ENCODE measurements at regions not wholly inside any gene's neighbourhood (a gene's known extent, or its start where the extent isn't known, plus 50 kb on each side); places are given as distances from the start of the nearest gene placed in this dataset.

DNA sequence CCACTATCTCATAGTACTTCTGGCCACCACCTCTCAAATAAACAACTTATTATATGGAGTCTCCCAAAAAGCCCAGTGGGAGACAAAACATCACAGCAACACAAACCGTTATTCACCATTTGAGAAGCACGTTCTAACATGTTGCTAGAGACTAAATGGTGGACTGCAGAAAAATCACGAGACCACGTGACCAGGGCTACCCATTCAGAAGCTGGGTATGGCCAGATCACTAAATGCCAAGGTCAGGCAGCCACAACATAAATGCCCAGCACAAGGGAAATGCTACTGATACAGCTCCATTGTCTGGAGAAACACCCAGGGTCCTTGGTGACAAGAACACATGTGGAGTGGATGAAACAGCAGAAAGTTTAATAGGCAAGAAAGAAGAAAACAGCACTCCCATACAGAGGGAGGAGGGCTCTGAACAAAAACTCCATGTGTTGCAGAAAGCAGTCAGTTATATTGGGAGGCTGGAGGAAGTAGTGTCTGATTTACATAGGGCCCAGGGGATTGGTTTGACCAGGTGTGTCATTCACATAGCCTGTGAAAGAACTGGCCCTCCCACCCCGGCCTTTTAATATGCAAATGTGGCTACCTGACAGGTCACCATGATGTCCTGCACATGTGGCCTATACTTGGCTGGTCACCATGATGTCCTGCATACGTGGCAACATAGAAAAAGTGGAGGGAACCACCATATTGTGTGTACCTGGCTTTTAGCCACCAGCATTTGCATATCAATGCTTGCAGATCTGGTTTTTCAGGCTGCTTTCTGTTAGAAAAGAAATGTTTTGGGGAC, 97.2 kb downstream of the TRIM36 start:
- Histone ChIP-seq H3K4me1 (ENCODE audit: control insufficient read depth, insufficient read depth, low read length, poor library complexity, severe bottlenecking) (no peaks in the 10 kb centered on the region), H3K4me3 (ENCODE audit: extremely low read depth, insufficient read depth, low read length, poor library complexity, severe bottlenecking) (no peak overlapping the region), H3K27ac (ENCODE audit: low read depth, low read length, severe bottlenecking) (no peak overlapping the region), H3K9me3 (ENCODE audit: control insufficient read depth, low read length) (no peaks in the 10 kb centered on the region), H3K36me3 (ENCODE audit: control insufficient read depth, insufficient read depth, low read length) (no peaks in the 10 kb centered on the region)
- 88 to 89% methylated on average over 5 to 6 of the region's 6 CpGs for WGBS, 2 experiments (ENCODE audit: insufficient coverage in 2 of 2)

DNA sequence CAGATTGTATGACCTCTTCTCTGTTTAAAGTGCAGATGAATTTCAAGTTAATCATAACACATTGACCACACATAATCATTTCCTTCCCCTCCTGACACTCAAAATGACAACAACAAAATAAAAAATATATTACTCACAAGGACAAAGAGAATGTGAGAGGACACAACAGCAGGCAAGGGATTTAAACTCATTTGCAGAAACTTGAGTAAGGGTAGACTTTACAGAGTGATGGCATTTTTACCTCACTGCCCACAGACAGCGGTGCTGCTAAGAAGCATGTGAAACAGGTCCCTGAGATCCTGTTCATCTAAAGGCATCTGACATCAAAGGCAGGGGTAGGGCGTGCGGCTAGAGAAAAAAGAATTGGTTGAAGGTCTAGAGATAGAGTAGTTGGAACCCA, 99.0 kb downstream of the TRIM36 start:
- H3K4me3 ChIP-seq (ENCODE audit: extremely low read depth, insufficient read depth, low read length, poor library complexity, severe bottlenecking): no peak overlapping the region

DNA sequence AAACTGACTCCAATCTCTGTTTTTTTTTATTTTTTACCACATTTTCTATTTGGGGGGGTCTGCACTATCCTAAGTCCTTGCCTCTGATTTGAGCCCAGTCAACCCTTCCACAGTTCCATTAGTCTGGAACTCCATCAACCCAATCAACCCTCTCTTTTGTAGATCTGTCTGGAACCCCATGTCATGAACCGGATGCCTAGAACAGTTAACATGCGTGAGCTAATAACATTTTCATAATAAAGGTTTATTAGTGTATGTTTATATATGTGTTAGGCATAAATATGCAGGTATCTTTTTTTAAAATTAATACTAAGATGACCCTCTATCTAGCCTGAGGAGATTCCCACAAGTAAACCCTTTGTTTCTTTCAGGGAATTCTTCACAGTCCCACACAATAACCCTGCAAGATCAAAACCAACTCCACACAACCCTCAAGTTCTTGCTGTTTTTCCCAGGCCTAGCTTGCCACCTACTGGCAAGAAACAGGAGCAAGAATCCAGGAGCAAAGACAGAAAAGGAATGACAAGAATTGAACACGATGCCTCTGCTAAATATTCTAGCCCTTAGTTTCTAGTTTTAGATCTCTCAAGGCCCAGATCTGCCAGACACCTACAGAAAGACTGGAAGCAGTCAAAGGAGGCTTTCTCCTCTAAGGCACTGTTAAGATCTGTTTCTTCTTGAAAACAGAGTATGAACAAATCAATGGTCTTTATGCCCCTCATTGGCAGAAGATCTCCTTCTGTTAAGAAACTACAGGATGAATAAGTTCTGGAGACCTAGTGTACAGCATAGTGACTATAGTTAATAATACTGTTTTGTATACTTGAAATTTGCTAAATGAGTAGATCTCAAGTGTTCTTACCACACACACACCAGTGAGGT, 100.4 kb downstream of the TRIM36 start:
- no peak overlapping the region for H3K27ac ChIP-seq (ENCODE audit: low read depth, low read length, severe bottlenecking)
- no peaks in the 10 kb centered on the region for H3K36me3 ChIP-seq (ENCODE audit: control insufficient read depth, insufficient read depth, low read length)
- H3K4me3 ChIP-seq (ENCODE audit: extremely low read depth, insufficient read depth, low read length, poor library complexity, severe bottlenecking): no peak overlapping the region
- no peaks in the 10 kb centered on the region for H3K9me3 ChIP-seq (ENCODE audit: control insufficient read depth, low read length)
- H3K4me1 ChIP-seq (ENCODE audit: control insufficient read depth, insufficient read depth, low read length, poor library complexity, severe bottlenecking): no peaks in the 10 kb centered on the region
- WGBS, 2 experiments (ENCODE audit: insufficient coverage in 2 of 2): 0% methylated on average over 1 of the region's 3 CpGs; no CpG with 5 or more reads in 1 of the 2 experiments

More for the DNA sequence above, 99.0 kb downstream of the TRIM36 start:
- Histone ChIP-seq H3K36me3 (ENCODE audit: control insufficient read depth, insufficient read depth, low read length) (no peaks in the 10 kb centered on the region), H3K4me1 (ENCODE audit: control insufficient read depth, insufficient read depth, low read length, poor library complexity, severe bottlenecking) (no peaks in the 10 kb centered on the region), H3K27ac (ENCODE audit: low read depth, low read length, severe bottlenecking) (no peak overlapping the region), H3K9me3 (ENCODE audit: control insufficient read depth, low read length) (no peaks in the 10 kb centered on the region)
- WGBS, 2 experiments (ENCODE audit: insufficient coverage in 2 of 2): 87 to 100% methylated on average over 1 to 3 of the region's 3 CpGs

DNA sequence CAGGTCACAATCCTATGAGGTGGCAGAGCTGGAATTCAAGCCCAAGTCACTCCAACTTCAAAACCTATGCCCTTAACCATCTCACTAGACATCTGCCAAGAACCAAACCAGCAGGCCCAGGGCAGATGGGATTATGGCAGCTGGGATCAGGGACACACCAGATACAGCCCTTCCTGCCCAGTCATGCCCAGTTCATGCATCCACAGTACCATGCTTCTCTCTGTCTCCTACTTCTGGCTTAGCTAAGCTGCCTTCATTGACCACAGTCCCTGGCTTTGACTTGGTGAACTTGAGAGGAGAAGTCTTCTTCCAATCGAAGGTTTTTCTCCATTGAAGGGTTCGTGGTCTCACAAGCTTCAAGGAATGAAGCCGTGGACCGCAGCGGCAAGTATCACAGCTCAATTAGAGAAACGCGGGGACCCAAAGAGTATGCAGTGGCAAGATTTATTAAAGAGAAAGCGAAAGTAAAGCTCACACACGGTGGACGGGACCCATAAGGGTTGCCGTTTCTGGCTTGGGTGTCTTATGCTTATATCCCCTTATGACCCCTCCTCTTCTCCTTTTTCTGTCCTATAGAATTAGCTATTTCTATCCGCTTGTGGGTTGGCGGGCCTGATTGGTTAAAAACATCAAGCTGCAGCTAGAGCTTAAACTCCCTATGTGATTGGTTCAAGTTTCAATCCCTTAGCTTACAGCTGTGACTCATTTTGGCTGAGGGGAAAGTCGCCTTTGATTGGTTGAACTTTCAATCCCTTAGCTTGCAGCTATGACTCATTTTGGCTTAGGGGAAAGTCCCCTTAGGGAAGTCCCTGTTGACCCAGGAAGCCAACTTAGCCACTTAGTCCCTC, 101.2 kb downstream of the TRIM36 start:
- 87 to 93% methylated on average over 11 of the region's 14 CpGs for WGBS, 2 experiments (ENCODE audit: insufficient coverage in 2 of 2)
- Histone ChIP-seq H3K36me3 (ENCODE audit: control insufficient read depth, insufficient read depth, low read length) (no peaks in the 10 kb centered on the region), H3K4me1 (ENCODE audit: control insufficient read depth, insufficient read depth, low read length, poor library complexity, severe bottlenecking) (no peaks in the 10 kb centered on the region)

DNA sequence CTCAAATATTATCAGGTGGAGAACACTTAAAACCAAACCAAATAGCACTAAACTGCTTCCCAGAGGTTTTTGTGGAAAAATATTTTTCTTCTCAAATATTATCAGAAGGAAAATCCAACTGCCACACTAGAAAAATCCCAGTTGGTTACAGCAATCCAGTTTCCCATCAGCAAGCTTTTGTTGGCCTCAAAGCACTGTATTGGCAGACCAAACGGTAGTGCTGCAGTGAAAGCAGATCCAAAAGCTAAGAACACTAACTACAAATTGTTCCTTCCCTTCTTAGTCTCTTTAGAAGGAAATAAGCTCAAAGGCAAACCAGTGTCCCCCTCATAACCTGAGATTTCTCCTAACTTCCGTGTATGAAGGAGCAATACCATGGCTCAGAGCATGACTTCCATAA, 105.3 kb downstream of the TRIM36 start:
- H3K27ac ChIP-seq (ENCODE audit: low read depth, low read length, severe bottlenecking): no peak overlapping the region
- WGBS, 2 experiments (ENCODE audit: insufficient coverage in 2 of 2): 80 to 92% methylated on average over 1 to 2 of the region's 2 CpGs
- H3K36me3 ChIP-seq (ENCODE audit: control insufficient read depth, insufficient read depth, low read length): no peaks in the 10 kb centered on the region
- no peaks in the 10 kb centered on the region for H3K9me3 ChIP-seq (ENCODE audit: control insufficient read depth, low read length)
- H3K4me1 ChIP-seq (ENCODE audit: control insufficient read depth, insufficient read depth, low read length, poor library complexity, severe bottlenecking): no peaks in the 10 kb centered on the region
- no peak overlapping the region for H3K4me3 ChIP-seq (ENCODE audit: extremely low read depth, insufficient read depth, low read length, poor library complexity, severe bottlenecking)

More for the DNA sequence above, 101.2 kb downstream of the TRIM36 start:
- Histone ChIP-seq H3K9me3 (ENCODE audit: control insufficient read depth, low read length) (no peaks in the 10 kb centered on the region), H3K27ac (ENCODE audit: low read depth, low read length, severe bottlenecking) (no peak overlapping the region), H3K4me3 (ENCODE audit: extremely low read depth, insufficient read depth, low read length, poor library complexity, severe bottlenecking) (no peak overlapping the region)

DNA sequence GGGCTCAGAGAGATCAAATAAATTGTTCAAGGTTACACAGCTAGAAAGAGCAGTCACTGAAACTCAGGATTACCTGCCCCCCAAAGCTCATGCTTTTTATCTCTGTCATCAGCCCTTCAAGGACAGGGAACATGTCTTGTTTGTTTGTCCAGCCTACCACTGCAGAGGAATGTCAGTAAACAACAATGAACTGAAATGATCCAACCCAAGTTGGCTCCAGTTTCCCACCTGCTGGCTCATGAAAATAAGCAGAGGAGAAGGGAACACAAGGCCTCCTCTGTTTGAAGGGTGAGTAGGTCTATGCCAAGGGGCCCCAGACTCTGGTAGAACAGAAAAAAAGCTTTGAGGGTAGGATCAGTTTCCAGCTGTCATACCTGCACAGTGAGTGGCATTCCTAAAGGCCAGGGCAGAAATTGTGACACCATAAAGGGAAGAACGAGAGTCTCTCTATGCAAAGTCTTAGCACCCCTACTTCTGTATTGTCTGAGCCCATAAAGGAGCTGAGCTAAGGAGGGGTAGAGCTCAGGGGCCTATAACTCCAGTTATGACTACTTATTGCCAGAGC, 115.2 kb downstream of the TRIM36 start:
- H3K4me3 ChIP-seq (ENCODE audit: extremely low read depth, insufficient read depth, low read length, poor library complexity, severe bottlenecking): no peak overlapping the region
- H3K27ac ChIP-seq (ENCODE audit: low read depth, low read length, severe bottlenecking): no peak overlapping the region
- H3K36me3 ChIP-seq (ENCODE audit: control insufficient read depth, insufficient read depth, low read length): no peaks in the 10 kb centered on the region
- no peaks in the 10 kb centered on the region for H3K9me3 ChIP-seq (ENCODE audit: control insufficient read depth, low read length)
- WGBS, 2 experiments (ENCODE audit: insufficient coverage in 2 of 2): 78 to 100% methylated on average over 1 of the region's 1 CpG
- H3K4me1 ChIP-seq (ENCODE audit: control insufficient read depth, insufficient read depth, low read length, poor library complexity, severe bottlenecking): no peaks in the 10 kb centered on the region

DNA sequence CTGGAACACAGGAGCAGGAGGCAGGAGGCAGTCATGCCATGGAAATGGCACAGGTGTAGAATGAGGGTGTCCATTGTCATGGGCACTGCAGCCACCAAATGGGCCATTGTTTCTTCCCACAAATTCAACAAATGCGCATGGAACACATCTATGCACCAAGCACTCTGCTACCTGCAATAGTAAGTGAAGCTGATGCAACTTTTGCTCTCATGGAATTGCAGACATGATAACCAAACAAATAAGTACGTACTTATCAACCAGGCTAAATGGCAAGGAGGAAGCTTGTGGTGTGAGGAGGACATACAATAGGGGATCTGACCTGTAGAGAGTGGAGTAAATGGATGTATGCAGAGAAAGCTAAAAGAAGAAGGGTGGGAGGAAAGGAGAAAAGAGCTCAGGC, 116.8 kb downstream of the TRIM36 start:
- Histone ChIP-seq H3K36me3 (ENCODE audit: control insufficient read depth, insufficient read depth, low read length) (no peaks in the 10 kb centered on the region), H3K4me3 (ENCODE audit: extremely low read depth, insufficient read depth, low read length, poor library complexity, severe bottlenecking) (no peak overlapping the region), H3K4me1 (ENCODE audit: control insufficient read depth, insufficient read depth, low read length, poor library complexity, severe bottlenecking) (no peaks in the 10 kb centered on the region), H3K9me3 (ENCODE audit: control insufficient read depth, low read length) (no peaks in the 10 kb centered on the region), H3K27ac (ENCODE audit: low read depth, low read length, severe bottlenecking) (no peak overlapping the region)
- WGBS, 2 experiments (ENCODE audit: insufficient coverage in 2 of 2): 100% methylated on average over 1 to 2 of the region's 2 CpGs

DNA sequence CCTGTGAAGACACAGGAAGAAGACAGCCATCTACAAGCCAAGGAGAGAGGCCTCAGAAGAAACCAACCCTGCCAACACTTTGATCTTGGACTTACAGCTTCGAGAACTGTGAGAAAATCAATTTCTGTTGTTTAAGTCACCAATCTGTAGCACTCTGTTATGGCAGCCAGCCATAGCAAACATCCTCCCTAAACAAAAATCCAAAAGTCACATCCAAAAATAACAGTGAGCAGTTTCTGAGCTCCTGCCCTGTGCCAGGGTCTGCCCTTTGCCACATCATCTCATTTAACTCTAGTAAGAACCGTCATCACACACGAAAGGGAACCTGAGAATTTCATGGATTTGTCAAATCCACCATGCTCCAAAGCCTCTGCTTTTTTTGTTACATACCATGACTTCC, 118.8 kb downstream of the TRIM36 start:
- WGBS, 2 experiments (ENCODE audit: insufficient coverage in 2 of 2): 62 to 67% methylated on average over 3 of the region's 3 CpGs
- H3K4me3 ChIP-seq (ENCODE audit: extremely low read depth, insufficient read depth, low read length, poor library complexity, severe bottlenecking): no peak overlapping the region
- H3K27ac ChIP-seq (ENCODE audit: low read depth, low read length, severe bottlenecking): no peak overlapping the region
- H3K9me3 ChIP-seq (ENCODE audit: control insufficient read depth, low read length): no peaks in the 10 kb centered on the region
- H3K36me3 ChIP-seq (ENCODE audit: control insufficient read depth, insufficient read depth, low read length): no peaks in the 10 kb centered on the region
- H3K4me1 ChIP-seq (ENCODE audit: control insufficient read depth, insufficient read depth, low read length, poor library complexity, severe bottlenecking): no peaks in the 10 kb centered on the region

DNA sequence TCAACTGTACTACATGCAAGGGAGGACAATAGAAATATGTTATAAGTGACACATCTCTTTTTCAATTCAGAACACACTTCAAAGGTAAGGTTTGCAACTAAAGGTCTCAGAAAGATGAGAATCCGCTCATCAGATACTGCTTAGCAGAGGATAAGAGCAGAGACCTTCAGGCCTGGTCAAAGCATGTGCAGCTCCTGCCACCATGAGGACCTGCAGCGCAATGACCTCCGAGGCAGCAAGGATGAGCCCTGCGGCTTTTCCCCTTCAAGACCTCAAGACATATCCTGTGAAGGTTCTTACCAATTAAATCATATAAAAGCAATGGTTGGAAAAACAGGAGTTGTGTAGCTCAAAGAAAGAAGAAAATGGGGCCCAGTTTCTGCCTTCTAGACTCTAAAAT, 135.8 kb downstream of the TRIM36 start:
- Histone ChIP-seq H3K4me1 (ENCODE audit: control insufficient read depth, insufficient read depth, low read length, poor library complexity, severe bottlenecking) (no peaks in the 10 kb centered on the region), H3K27ac (ENCODE audit: low read depth, low read length, severe bottlenecking) (no peak overlapping the region), H3K9me3 (ENCODE audit: control insufficient read depth, low read length) (peaks cover 10% of the 10 kb centered on the region), H3K36me3 (ENCODE audit: control insufficient read depth, insufficient read depth, low read length) (no peaks in the 10 kb centered on the region), H3K4me3 (ENCODE audit: extremely low read depth, insufficient read depth, low read length, poor library complexity, severe bottlenecking) (no peak overlapping the region)
- WGBS, 2 experiments (ENCODE audit: insufficient coverage in 2 of 2): 67 to 88% methylated on average over 1 to 2 of the region's 4 CpGs

DNA sequence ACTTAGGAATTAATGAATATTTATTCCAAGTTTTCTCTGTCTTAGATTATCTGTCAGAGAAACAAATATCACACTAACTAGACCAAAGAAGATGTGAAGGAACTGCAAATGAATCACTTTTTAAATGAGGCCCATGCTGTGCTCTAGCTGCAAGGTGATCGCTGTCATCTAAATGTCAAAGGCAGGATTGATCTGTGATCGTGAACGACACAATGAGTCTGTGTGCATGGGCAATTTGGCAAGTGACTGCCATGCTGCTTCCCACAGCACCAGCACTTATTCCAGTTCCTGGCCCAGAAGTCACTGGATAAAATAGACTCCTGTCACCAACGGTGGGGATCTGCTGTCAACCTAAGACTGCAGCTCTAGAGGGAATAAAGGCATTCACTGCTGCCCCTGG, 141.2 kb downstream of the TRIM36 start:
- Histone ChIP-seq H3K9me3 (ENCODE audit: control insufficient read depth, low read length) (peaks cover 7% of the 10 kb centered on the region), H3K27ac (ENCODE audit: low read depth, low read length, severe bottlenecking) (no peak overlapping the region), H3K36me3 (ENCODE audit: control insufficient read depth, insufficient read depth, low read length) (no peaks in the 10 kb centered on the region), H3K4me1 (ENCODE audit: control insufficient read depth, insufficient read depth, low read length, poor library complexity, severe bottlenecking) (no peaks in the 10 kb centered on the region), H3K4me3 (ENCODE audit: extremely low read depth, insufficient read depth, low read length, poor library complexity, severe bottlenecking) (no peak overlapping the region)
- WGBS, 2 experiments (ENCODE audit: insufficient coverage in 2 of 2): 50 to 57% methylated on average over 4 of the region's 4 CpGs
